KMS-11 (cell line): ENCODE measurements at regions not wholly inside any gene's neighbourhood (a gene's known extent, or its start where the extent isn't known, plus 50 kb on each side); places are given as distances from the start of the nearest gene placed in this dataset.

Experiments
- H2AFZ ChIP-seq: fragments of 200-600 bp; sonication (generic); 2 replicates; pipeline ENCODE4 v1.6.1; 2016; ENCODE audit warnings: antibody characterized with exemption, mixed run types, low read depth
- H3K27ac ChIP-seq: fragments of 200-600 bp; sonication (generic); 2 replicates; pipeline ENCODE4 v1.6.1; 2016; ENCODE audit warnings: mild to moderate bottlenecking, mixed run types
- H3K27me3 ChIP-seq: fragments of 200-600 bp; sonication (generic); 2 replicates; pipeline ENCODE4 v1.6.1; 2017; ENCODE audit warnings: mild to moderate bottlenecking, low read depth, mixed run types, moderate library complexity; ENCODE audit not compliant: insufficient read depth
- H3K36me3 ChIP-seq: fragments of 200-600 bp; sonication (generic); 2 replicates; pipeline ENCODE4 v1.6.1; 2017; ENCODE audit warnings: mild to moderate bottlenecking, mixed run types; ENCODE audit not compliant: insufficient read depth
- H3K4me1 ChIP-seq: fragments of 200-600 bp; sonication (generic); 2 replicates; pipeline ENCODE4 v1.6.1; 2016; ENCODE audit warnings: mild to moderate bottlenecking, low read depth, mixed run types; ENCODE audit not compliant: poor library complexity, severe bottlenecking
- H3K4me2 ChIP-seq: fragments of 200-600 bp; sonication (generic); 2 replicates; pipeline ENCODE4 v1.7.0; 2016; ENCODE audit warnings: mild to moderate bottlenecking, mixed run types
- H3K4me3 ChIP-seq: fragments of 200-600 bp; sonication (generic); IDR thresholded peaks from 2 replicates; pipeline ENCODE4 v1.6.1; 2017; ENCODE audit warnings: low read depth, low read length, mixed read lengths; ENCODE audit not compliant: insufficient read depth
- H3K79me2 ChIP-seq: fragments of 200-600 bp; sonication (generic); 2 replicates; pipeline ENCODE4 v1.6.1; 2016; ENCODE audit warnings: low read depth, mixed run types; ENCODE audit not compliant: insufficient read depth
- H3K9ac ChIP-seq: fragments of 200-600 bp; sonication (generic); 2 replicates; pipeline ENCODE4 v1.6.1; 2016; ENCODE audit warnings: mild to moderate bottlenecking, mixed run types
- H4K20me1 ChIP-seq: fragments of 200-600 bp; sonication (generic); 2 replicates; pipeline ENCODE4 v1.6.1; 2016; ENCODE audit warnings: mild to moderate bottlenecking, mixed run types; ENCODE audit not compliant: insufficient read depth
- CTCF ChIP-seq: fragments of 200-600 bp; sonication (generic); conservative IDR thresholded peaks from 2 replicates; pipeline ENCODE4 v1.6.1; 2017; ENCODE audit warnings: low read depth, mild to moderate bottlenecking, antibody characterized with exemption, low read length, moderate library complexity, mixed read lengths

- TF ChIP-seq CTCF = no peak
These were observed 107.6 kb upstream of the APCDD1 start for GRCh38 chr18:10346749-10347415.

GRCh38 chr18:10349561-10349960 is 104.9 kb upstream of the APCDD1 start:
- H3K9ac ChIP-seq = no peak overlapping the region
- no peak for TF ChIP-seq CTCF
- H2AFZ ChIP-seq = no peak overlapping the region
- no peaks in the 10 kb centered on the region for H3K79me2 ChIP-seq
- H3K36me3 ChIP-seq = no peaks in the 10 kb centered on the region
- H3K4me2 ChIP-seq = no peak overlapping the region
- no peaks in the 10 kb centered on the region for H3K27me3 ChIP-seq
- no peak overlapping the region for H3K4me3 ChIP-seq
- no peak overlapping the region for H3K27ac ChIP-seq
- H4K20me1 ChIP-seq = no peaks in the 10 kb centered on the region
- no peaks in the 10 kb centered on the region for H3K4me1 ChIP-seq

More at GRCh38 chr18:10346749-10347415, 107.6 kb upstream of the APCDD1 start:
- no peaks in the 10 kb centered on the region for H3K27me3 ChIP-seq
- no peak overlapping the region for H3K4me2 ChIP-seq
- no peaks in the 10 kb centered on the region for H3K36me3 ChIP-seq
- no peaks in the 10 kb centered on the region for H3K79me2 ChIP-seq
- no peak overlapping the region for H2AFZ ChIP-seq
- no peaks in the 10 kb centered on the region for H3K4me1 ChIP-seq
- H3K4me3 ChIP-seq = no peak overlapping the region
- H3K9ac ChIP-seq = no peak overlapping the region
- H3K27ac ChIP-seq = no peak overlapping the region
- H4K20me1 ChIP-seq = no peaks in the 10 kb centered on the region

GRCh38 chr18:10350661-10351060 is 103.8 kb upstream of the APCDD1 start:
- no peak overlapping the region for H3K4me2 ChIP-seq
- no peak overlapping the region for H3K27ac ChIP-seq
- no peak overlapping the region for H3K4me3 ChIP-seq
- no peaks in the 10 kb centered on the region for H3K4me1 ChIP-seq
- no peak overlapping the region for H2AFZ ChIP-seq
- H3K27me3 ChIP-seq = no peaks in the 10 kb centered on the region
- no peak overlapping the region for H3K9ac ChIP-seq
- H4K20me1 ChIP-seq = no peaks in the 10 kb centered on the region
- no peak for TF ChIP-seq CTCF
- H3K36me3 ChIP-seq = no peaks in the 10 kb centered on the region
- H3K79me2 ChIP-seq = no peaks in the 10 kb centered on the region

GRCh38 chr18:10351219-10351818 is 103.1 kb upstream of the APCDD1 start:
- Histone ChIP-seq H4K20me1 (no peaks in the 10 kb centered on the region), H3K27me3 (no peaks in the 10 kb centered on the region), H3K4me3 (no peak overlapping the region), H3K36me3 (no peaks in the 10 kb centered on the region), H3K4me2 (no peak overlapping the region), H3K27ac (no peak overlapping the region), H3K4me1 (no peaks in the 10 kb centered on the region), H2AFZ (no peak overlapping the region), H3K79me2 (no peaks in the 10 kb centered on the region), H3K9ac (no peak overlapping the region)
- TF ChIP-seq CTCF = no peak
